Lung (tissue), 11 donors: ENCODE measurements at regions not wholly inside any gene's neighbourhood (a gene's known extent, or its start where the extent isn't known, plus 50 kb on each side); places are given as distances from the start of the nearest gene placed in this dataset.

Experiments used
- ATAC-seq: fragments of 200-7000 bp; cut with Tn5 transposase; one replicate; pipeline ENCODE4 v1.9.1; 2020; ENCODE audit warnings: moderate number of reproducible peaks; ENCODE audit not compliant: insufficient read depth, low FRiP score
- DNase-seq, 3 donors: peaks; one replicate each; pipeline ENCODE4 v3.0.0-alpha.2; 2013 to 2017
- H3K27ac ChIP-seq, 2 donors: one replicate each; pipeline ENCODE4 v1.5.1; 2013; ENCODE audit warnings: mild to moderate bottlenecking in 2 of 2, moderate library complexity in 2 of 2, control low read depth in 1 of 2, inconsistent platforms in 1 of 2, low read depth in 1 of 2, low read length in 1 of 2
- H3K27me3 ChIP-seq, 3 donors: one replicate each; pipeline ENCODE4 v1.5.1; 2013; ENCODE audit warnings: low read length in 2 of 3; ENCODE audit not compliant: control insufficient read depth in 3 of 3, insufficient read depth in 3 of 3
- H3K36me3 ChIP-seq, 4 donors: one replicate each; pipeline ENCODE4 v1.5.1; 2013; ENCODE audit warnings: low read length in 4 of 4, mild to moderate bottlenecking in 1 of 4, moderate library complexity in 1 of 4; ENCODE audit not compliant: control insufficient read depth in 4 of 4, insufficient read depth in 4 of 4
- H3K4me1 ChIP-seq, 5 donors: one replicate each; pipeline ENCODE4 v1.5.1; 2013; ENCODE audit warnings: low read length in 5 of 5, mild to moderate bottlenecking in 2 of 5, moderate library complexity in 1 of 5; ENCODE audit not compliant: control insufficient read depth in 5 of 5, insufficient read depth in 5 of 5
- H3K4me3 ChIP-seq: one replicate; pipeline ENCODE4 v1.5.1; 2013; ENCODE audit warnings: mild to moderate bottlenecking, control low read depth, moderate library complexity
- H3K9ac ChIP-seq, 2 donors: one replicate each; pipeline ENCODE4 v1.5.1; 2013; ENCODE audit warnings: low read length in 2 of 2, control low read depth in 1 of 2; ENCODE audit not compliant: insufficient read depth in 1 of 2
- H3K9me3 ChIP-seq, 4 donors: one replicate each; pipeline ENCODE4 v1.5.1; 2013; ENCODE audit warnings: low read length in 3 of 4, mild to moderate bottlenecking in 1 of 4, moderate library complexity in 1 of 4; ENCODE audit not compliant: control insufficient read depth in 4 of 4, insufficient read depth in 3 of 4
- WGBS, 2 donors: extraction: QIAGEN DNeasy Blood & Tissue Kit; methylation state at CpG; one replicate each; pipeline ENCODE4 v1.1.7; 2013; 5-methylcytosine and 5-hydroxymethylcytosine counted together
- TF ChIP-seq, protein P1 (sequence below): IDR thresholded peaks from 2 replicates; pipeline ENCODE4 v1.5.1; 2012; ENCODE audit warnings: mild to moderate bottlenecking; ENCODE audit errors: control extremely low read depth, extremely low read depth
- donor health status: control.
- donor health status: control.
- donor health status: Bipolar disorder and iron deficiency.
- donor health status: healthy.
- donor health status: DM: yes; HTN: yes; CAD: no.

DNA sequence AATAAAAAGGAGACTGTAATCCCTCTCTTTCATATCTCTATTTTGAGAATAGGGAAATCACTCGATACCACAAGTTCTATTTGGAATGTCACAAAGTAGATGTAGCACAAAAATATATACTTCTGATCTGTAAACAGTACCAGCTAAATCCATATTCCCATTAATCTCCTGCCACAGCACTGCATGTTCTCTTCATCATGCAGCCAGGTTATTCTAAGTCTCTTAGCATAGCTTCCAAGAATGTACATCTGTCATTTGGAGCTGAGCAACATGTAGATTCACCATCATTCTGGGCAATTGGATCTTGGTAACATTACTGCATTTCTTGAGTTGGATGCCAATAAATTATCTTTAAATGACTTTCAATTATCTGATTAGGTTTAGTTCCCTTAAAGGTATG lies 1874.5 kb downstream of the MRPL39 start:
- Histone ChIP-seq H3K36me3 (no peaks in the 10 kb centered on the region), H3K4me3 (no peak overlapping the region), H3K4me1 (no peaks in the 10 kb centered on the region), H3K9ac (no peak overlapping the region), H3K27me3 (no peaks in the 10 kb centered on the region), H3K9me3 (no peaks in the 10 kb centered on the region), H3K27ac (no peak overlapping the region)
- 92 to 96% methylated on average over 1 of the region's 1 CpG for WGBS, 2 donors
- TF ChIP-seq, protein P1, sequence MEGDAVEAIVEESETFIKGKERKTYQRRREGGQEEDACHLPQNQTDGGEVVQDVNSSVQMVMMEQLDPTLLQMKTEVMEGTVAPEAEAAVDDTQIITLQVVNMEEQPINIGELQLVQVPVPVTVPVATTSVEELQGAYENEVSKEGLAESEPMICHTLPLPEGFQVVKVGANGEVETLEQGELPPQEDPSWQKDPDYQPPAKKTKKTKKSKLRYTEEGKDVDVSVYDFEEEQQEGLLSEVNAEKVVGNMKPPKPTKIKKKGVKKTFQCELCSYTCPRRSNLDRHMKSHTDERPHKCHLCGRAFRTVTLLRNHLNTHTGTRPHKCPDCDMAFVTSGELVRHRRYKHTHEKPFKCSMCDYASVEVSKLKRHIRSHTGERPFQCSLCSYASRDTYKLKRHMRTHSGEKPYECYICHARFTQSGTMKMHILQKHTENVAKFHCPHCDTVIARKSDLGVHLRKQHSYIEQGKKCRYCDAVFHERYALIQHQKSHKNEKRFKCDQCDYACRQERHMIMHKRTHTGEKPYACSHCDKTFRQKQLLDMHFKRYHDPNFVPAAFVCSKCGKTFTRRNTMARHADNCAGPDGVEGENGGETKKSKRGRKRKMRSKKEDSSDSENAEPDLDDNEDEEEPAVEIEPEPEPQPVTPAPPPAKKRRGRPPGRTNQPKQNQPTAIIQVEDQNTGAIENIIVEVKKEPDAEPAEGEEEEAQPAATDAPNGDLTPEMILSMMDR, result no peak
- ATAC-seq (no peak), DNase-seq (no peak)

DNA sequence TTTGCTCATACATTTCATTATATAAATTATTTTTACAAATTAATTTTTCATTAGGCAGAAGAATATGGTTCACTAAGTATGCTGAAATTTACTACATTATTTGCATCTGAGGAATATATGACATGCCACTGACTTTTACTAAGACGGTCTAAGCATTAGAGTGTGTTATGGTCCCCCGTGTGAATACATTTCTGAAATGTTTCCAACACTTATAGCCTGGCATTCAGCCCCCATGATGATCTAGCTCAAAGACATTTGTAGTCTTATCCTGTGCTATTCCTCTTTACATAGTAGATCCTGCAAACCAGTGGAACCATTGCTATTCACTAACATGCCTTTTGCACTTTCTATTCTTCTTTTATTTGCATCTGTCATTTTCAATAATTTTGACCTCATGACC lies 1878.0 kb downstream of the MRPL39 start:
- H3K4me3 ChIP-seq, result no peak overlapping the region
- no peaks in the 10 kb centered on the region for H3K4me1 ChIP-seq
- H3K27me3 ChIP-seq, result no peaks in the 10 kb centered on the region
- no peak overlapping the region for H3K27ac ChIP-seq
- no peaks in the 10 kb centered on the region for H3K36me3 ChIP-seq
- 71 to 82% methylated on average over 2 of the region's 2 CpGs for WGBS, 2 donors
- ATAC-seq (no peak), DNase-seq (no peak)
- H3K9ac ChIP-seq, result no peak overlapping the region
- TF ChIP-seq, protein P1, result no peak
- no peaks in the 10 kb centered on the region for H3K9me3 ChIP-seq

DNA sequence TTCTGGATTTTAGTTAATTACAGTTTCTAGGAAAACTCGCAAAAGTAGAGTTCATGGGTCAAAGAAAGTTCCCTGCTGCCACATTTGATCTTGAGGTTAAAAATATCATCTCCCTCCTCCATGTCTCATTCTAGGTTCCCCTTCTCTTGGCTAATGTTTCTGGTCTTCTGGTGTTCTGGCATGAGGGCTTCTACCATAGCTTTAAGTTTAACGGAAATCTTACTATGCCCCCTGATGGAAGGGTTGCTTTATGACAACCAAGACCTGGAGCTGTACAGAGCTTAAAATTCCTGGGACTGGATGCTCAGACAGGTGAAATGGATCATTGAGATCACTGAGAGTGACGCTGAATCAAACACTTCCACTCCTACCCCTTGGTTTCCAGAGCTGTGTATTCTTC lies 1881.7 kb downstream of the MRPL39 start:
- TF ChIP-seq, protein P1, result no peak
- no peak overlapping the region for H3K9ac ChIP-seq
- no peaks in the 10 kb centered on the region for H3K36me3 ChIP-seq
- WGBS, 2 donors, result 75 to 84% methylated on average over 3 of the region's 3 CpGs
- H3K9me3 ChIP-seq, result peaks cover 0 to 3% (median 0%) of the 10 kb centered on the region in 4 donors
- ATAC-seq (no peak), DNase-seq (no peak)
- H3K27ac ChIP-seq, result no peak overlapping the region
- no peaks in the 10 kb centered on the region for H3K27me3 ChIP-seq
- H3K4me1 ChIP-seq, result no peaks in the 10 kb centered on the region
- H3K4me3 ChIP-seq, result no peak overlapping the region

- DNase-seq (no peak), ATAC-seq (no peak)
- H3K4me1 ChIP-seq, result no peaks in the 10 kb centered on the region
- H3K36me3 ChIP-seq, result no peaks in the 10 kb centered on the region
- WGBS, 2 donors, result 70 to 74% methylated on average over 6 of the region's 6 CpGs
- no peak overlapping the region for H3K27ac ChIP-seq
- H3K9ac ChIP-seq, result no peak overlapping the region
- no peak overlapping the region for H3K4me3 ChIP-seq
- no peaks in the 10 kb centered on the region for H3K27me3 ChIP-seq
- TF ChIP-seq, protein P1, result no peak
- H3K9me3 ChIP-seq, result peaks cover 0 to 4% (median 2%) of the 10 kb centered on the region in 4 donors
These were observed 1888.6 kb downstream of the MRPL39 start for GRCh38 chr21:23718446-23719285.
